H9 (cell line): ENCODE measurements at regions not wholly inside any gene's neighbourhood (a gene's known extent, or its start where the extent isn't known, plus 50 kb on each side); places are given as distances from the start of the nearest gene placed in this dataset.

ENCODE experiments used
- DNase-seq: peaks from one replicate; pipeline ENCODE4 v3.0.0-alpha.2; 2017
- H2AFZ ChIP-seq: one replicate; pipeline ENCODE4 v1.6.1; 2013; ENCODE audit warnings: mild to moderate bottlenecking, low read length, control low read depth, moderate library complexity
- H2AK5ac ChIP-seq: 2 replicates; pipeline ENCODE4 v1.6.1; 2013; ENCODE audit warnings: low read length, control low read depth, mixed read lengths; ENCODE audit not compliant: insufficient read length
- H2BK120ac ChIP-seq: one replicate; pipeline ENCODE4 v1.6.1; 2013; ENCODE audit warnings: low read depth, mild to moderate bottlenecking, low read length, control low read depth, inconsistent platforms; ENCODE audit not compliant: poor library complexity, severe bottlenecking
- H2BK12ac ChIP-seq: 2 replicates; pipeline ENCODE4 v1.6.1; 2013; ENCODE audit warnings: low read length, control low read depth, mixed read lengths, low read depth; ENCODE audit not compliant: insufficient read length
- H2BK15ac ChIP-seq: 2 replicates; pipeline ENCODE4 v1.6.1; 2013; ENCODE audit warnings: low read depth, low read length, control low read depth
- H2BK20ac ChIP-seq: one replicate; pipeline ENCODE4 v1.6.1; 2013; ENCODE audit warnings: low read depth, mild to moderate bottlenecking, low read length, control low read depth, inconsistent platforms; ENCODE audit not compliant: poor library complexity, severe bottlenecking
- H2BK5ac ChIP-seq: 2 replicates; pipeline ENCODE4 v1.6.1; 2013; ENCODE audit warnings: low read length, control low read depth, mixed read lengths; ENCODE audit not compliant: insufficient read length
- H3K14ac ChIP-seq: 2 replicates; pipeline ENCODE4 v1.6.1; 2013; ENCODE audit warnings: low read length, control low read depth; ENCODE audit not compliant: insufficient read depth
- H3K18ac ChIP-seq: 2 replicates; pipeline ENCODE4 v1.6.1; 2013; ENCODE audit warnings: low read depth, mild to moderate bottlenecking, mixed read lengths, low read length, control low read depth; ENCODE audit not compliant: insufficient read length
- H3K23ac ChIP-seq: 2 replicates; pipeline ENCODE4 v1.6.1; 2013; ENCODE audit warnings: low read length, control low read depth, mixed read lengths, low read depth; ENCODE audit not compliant: insufficient read length
- H3K23me2 ChIP-seq: 2 replicates; pipeline ENCODE4 v1.6.1; 2013; ENCODE audit warnings: low read depth, mild to moderate bottlenecking, mixed read lengths, low read length, control low read depth; ENCODE audit not compliant: insufficient read length, poor library complexity, severe bottlenecking
- H3K27ac ChIP-seq: 2 replicates; pipeline ENCODE4 v1.5.1; 2013; ENCODE audit warnings: low read length, control low read depth, mixed read lengths, low read depth; ENCODE audit not compliant: insufficient read length
- H3K27me3 ChIP-seq: 2 replicates; pipeline ENCODE4 v1.6.1; 2013; ENCODE audit warnings: low read length, control low read depth, inconsistent platforms; ENCODE audit not compliant: insufficient read depth
- H3K4ac ChIP-seq: 2 replicates; pipeline ENCODE4 v1.6.1; 2013; ENCODE audit warnings: low read depth, mild to moderate bottlenecking, control low read depth, inconsistent platforms, low read length, moderate library complexity
- H3K4me1 ChIP-seq: 2 replicates; pipeline ENCODE4 v1.6.1; 2013; ENCODE audit warnings: low read length, control low read depth, inconsistent platforms; ENCODE audit not compliant: insufficient read depth
- H3K4me2 ChIP-seq: 2 replicates; pipeline ENCODE4 v1.6.1; 2013; ENCODE audit warnings: low read length, control low read depth, mixed read lengths; ENCODE audit not compliant: insufficient read length, insufficient read depth
- H3K56ac ChIP-seq: 2 replicates; pipeline ENCODE4 v1.6.1; 2013; ENCODE audit warnings: low read depth, mild to moderate bottlenecking, mixed read lengths, low read length, control low read depth; ENCODE audit not compliant: insufficient read length
- H3K79me1 ChIP-seq: 2 replicates; pipeline ENCODE4 v1.6.1; 2013; ENCODE audit warnings: low read depth, mild to moderate bottlenecking, moderate library complexity, low read length, control low read depth, inconsistent platforms; ENCODE audit not compliant: insufficient read depth, poor library complexity, severe bottlenecking
- H3K79me2 ChIP-seq: 2 replicates; pipeline ENCODE4 v1.6.1; 2013; ENCODE audit warnings: low read length, control low read depth, inconsistent platforms; ENCODE audit not compliant: insufficient read depth
- H3K9ac ChIP-seq: 2 replicates; pipeline ENCODE4 v1.6.1; 2013; ENCODE audit warnings: low read length, control low read depth, mixed read lengths; ENCODE audit not compliant: insufficient read length; ENCODE audit errors: extremely low read depth
- H3K9me3 ChIP-seq: one replicate; pipeline ENCODE4 v1.6.1; 2013; ENCODE audit warnings: low read depth, low read length, inconsistent platforms; ENCODE audit not compliant: control insufficient read depth
- H3T11ph ChIP-seq: one replicate; pipeline ENCODE4 v1.6.1; 2013; ENCODE audit warnings: mild to moderate bottlenecking, low read length, control low read depth, inconsistent platforms
- H4K20me1 ChIP-seq: one replicate; pipeline ENCODE4 v1.6.1; 2013; ENCODE audit not compliant: control insufficient read depth, insufficient read length, insufficient read depth
- H4K5ac ChIP-seq: 2 replicates; pipeline ENCODE4 v1.6.1; 2013; ENCODE audit warnings: low read depth, mild to moderate bottlenecking, mixed read lengths, low read length, control low read depth; ENCODE audit not compliant: insufficient read length
- H4K8ac ChIP-seq: replicated peaks from 2 replicates; pipeline ENCODE4 v1.6.1; 2013; ENCODE audit warnings: low read length, control low read depth, mixed read lengths, low read depth; ENCODE audit not compliant: insufficient read length
- H4K91ac ChIP-seq: 2 replicates; pipeline ENCODE4 v1.6.1; 2013; ENCODE audit warnings: low read depth, mild to moderate bottlenecking, moderate library complexity, mixed read lengths, low read length, control low read depth; ENCODE audit not compliant: insufficient read length
- H3K27ac Mint-ChIP-seq, 3 experiments: 2 replicates in 2 of 3; 3 replicates in 1 of 3; pipeline ENCODE4 v1.8.0; 2020 to 2021; ENCODE audit warnings: mixed read lengths in 3 of 3, mild to moderate bottlenecking in 1 of 3, moderate library complexity in 1 of 3
- H3K27me3 Mint-ChIP-seq: 2 replicates; pipeline ENCODE4 v1.8.0; 2021; ENCODE audit warnings: low read depth, mild to moderate bottlenecking, moderate library complexity, mixed read lengths
- H3K36me3 Mint-ChIP-seq, 3 experiments: 2 replicates in 2 of 3; 3 replicates in 1 of 3; pipeline ENCODE4 v1.8.0; 2020 to 2021; ENCODE audit warnings: low read depth in 3 of 3, mixed read lengths in 3 of 3; ENCODE audit not compliant: insufficient read depth in 1 of 3
- H3K4me1 Mint-ChIP-seq, 2 experiments: 2 replicates each; pipeline ENCODE4 v1.8.0; 2020; ENCODE audit warnings: mixed read lengths in 2 of 2
- H3K4me3 Mint-ChIP-seq, 2 experiments: 2 replicates in 1 of 2; 3 replicates in 1 of 2; pipeline ENCODE4 v1.8.0; 2020 to 2021; ENCODE audit warnings: mild to moderate bottlenecking in 2 of 2, mixed read lengths in 2 of 2, moderate library complexity in 1 of 2
- H3K9me3 Mint-ChIP-seq, 2 experiments: 2 replicates in 1 of 2; 3 replicates in 1 of 2; pipeline ENCODE4 v1.8.0; 2020; ENCODE audit warnings: mild to moderate bottlenecking in 2 of 2, mixed read lengths in 2 of 2, moderate library complexity in 1 of 2
- CTCF ChIP-seq: fragments of 200-600 bp; sonication (generic); conservative IDR thresholded peaks from 3 replicates; pipeline ENCODE4 v1.8.0; 2021; ENCODE audit warnings: antibody characterized with exemption, mild to moderate bottlenecking
- WGBS: extraction: QIAGEN DNeasy Blood & Tissue Kit; methylation state at CpG from one replicate; pipeline ENCODE4 v1.1.7; 2013; ENCODE audit warnings: missing lambda C conversion rate, low lambda C conversion rate, mixed read lengths; ENCODE audit not compliant: insufficient read length; ENCODE audit errors: extremely low coverage; 5-methylcytosine and 5-hydroxymethylcytosine counted together

- Histone ChIP-seq H2BK15ac (no peak overlapping the region), H2AFZ (no peak overlapping the region), H3K4ac (no peak overlapping the region), H3K79me1 (no peaks in the 10 kb centered on the region), H4K20me1 (no peaks in the 10 kb centered on the region), H3K4me1 (no peaks in the 10 kb centered on the region), H3K27me3 (no peaks in the 10 kb centered on the region), H3T11ph (no peak overlapping the region), H3K4me2 (no peak overlapping the region), H4K91ac (no peak overlapping the region), H3K14ac (no peak overlapping the region), H2AK5ac (no peak overlapping the region), H3K9me3 (no peaks in the 10 kb centered on the region), H3K18ac (no peak overlapping the region), H3K23me2 (no peaks in the 10 kb centered on the region), H3K9ac (no peak overlapping the region), H3K56ac (no peak overlapping the region), H3K27ac (no peak overlapping the region), H3K23ac (no peak overlapping the region), H2BK12ac (no peak overlapping the region), H4K5ac (no peak overlapping the region), H2BK120ac (no peak overlapping the region), H2BK20ac (no peak overlapping the region), H2BK5ac (no peak overlapping the region), H4K8ac (no peak overlapping the region), H3K79me2 (no peaks in the 10 kb centered on the region; the same call in 1 of the 2 replicates)
- WGBS: no CpG with 5 or more reads among the region's 3 CpGs
- Mint-ChIP-seq H3K9me3 (peaks cover 18 to 27% of the 10 kb centered on the region in 2 experiments), H3K4me1 (peaks cover 20 to 21% of the 10 kb centered on the region in 2 experiments), H3K27me3 (no peaks in the 10 kb centered on the region; the same call in 1 of the 2 replicates), H3K36me3 (peaks cover 7 to 28% (median 14%) of the 10 kb centered on the region in 3 experiments; a peak in 6 of 7 replicates), H3K4me3 (no peak overlapping the region), H3K27ac (no peak overlapping the region)
- no peak for DNase-seq
- TF ChIP-seq CTCF: no peak
These were observed 163.5 kb upstream of the FAM98A start for GRCh38 chr2:33762636-33763035.
